CD14-positive monocyte (primary cell): ENCODE measurements at regions not wholly inside any gene's neighbourhood (a gene's known extent, or its start where the extent isn't known, plus 50 kb on each side); places are given as distances from the start of the nearest gene placed in this dataset.

Experiments used
- DNase-seq, 3 donors: peaks; one replicate each; pipeline ENCODE4 v3.0.0-alpha.2; 2011 to 2022
- H2AFZ ChIP-seq: 2 replicates; pipeline ENCODE4 v1.6.0; 2012; ENCODE audit warnings: mild to moderate bottlenecking, low read depth, low read length, inconsistent platforms; ENCODE audit not compliant: insufficient read depth, poor library complexity, severe bottlenecking
- H3K27ac ChIP-seq, 2 donors: 1 replicate in 1 of 2; 2 replicates in 1 of 2; pipeline ENCODE4 v1.5.1; 2012 to 2013; ENCODE audit warnings: low read length in 2 of 2, control low read depth in 1 of 2, inconsistent platforms in 1 of 2, low read depth in 1 of 2, mild to moderate bottlenecking in 1 of 2
- H3K27me3 ChIP-seq, 2 donors: one replicate each; pipeline versions ENCODE4 v1.6.0 to v1.6.1; 2011 to 2013; ENCODE audit warnings: low read length in 2 of 2; ENCODE audit not compliant: control insufficient read depth in 2 of 2, insufficient read depth in 2 of 2
- H3K36me3 ChIP-seq, 2 donors: replicated peaks in 1 of 2; 1 replicate in 1 of 2; 2 replicates in 1 of 2; pipeline versions ENCODE4 v1.5.1 to v1.6.1; 2012 to 2013; ENCODE audit warnings: low read length in 2 of 2, control low read depth in 1 of 2, inconsistent platforms in 1 of 2, mild to moderate bottlenecking in 1 of 2; ENCODE audit not compliant: insufficient read depth in 2 of 2, control insufficient read depth in 1 of 2
- H3K4me1 ChIP-seq, 2 donors: 1 replicate in 1 of 2; 2 replicates in 1 of 2; pipeline versions ENCODE4 v1.5.1 to v1.6.1; 2012 to 2013; ENCODE audit warnings: low read length in 2 of 2, control low read depth in 1 of 2, inconsistent platforms in 1 of 2, mild to moderate bottlenecking in 1 of 2, moderate library complexity in 1 of 2; ENCODE audit not compliant: insufficient read depth in 2 of 2, control insufficient read depth in 1 of 2
- H3K4me2 ChIP-seq: replicated peaks from 2 replicates; pipeline ENCODE3; 2012; ENCODE audit warnings: low read length, moderate library complexity, mild to moderate bottlenecking; ENCODE audit not compliant: poor library complexity, severe bottlenecking; ENCODE audit errors: extremely low read depth
- H3K4me3 ChIP-seq, 3 experiments: fragments of 200-600 bp in 1 of 3; sonication (generic) in 1 of 3; replicated peaks in 1 of 3; 1 replicate in 2 of 3; 2 replicates in 1 of 3; pipeline ENCODE4 v1.5.1; 2011 to 2013; ENCODE audit warnings: low read length in 3 of 3, mild to moderate bottlenecking in 3 of 3, control low read depth in 2 of 3, low read depth in 2 of 3, inconsistent platforms in 1 of 3, moderate library complexity in 1 of 3
- H3K79me2 ChIP-seq: 2 replicates; pipeline ENCODE4 v1.6.0; 2012; ENCODE audit warnings: mild to moderate bottlenecking, control low read depth, inconsistent platforms, low read length, moderate library complexity; ENCODE audit not compliant: insufficient read depth
- H3K9ac ChIP-seq: 2 replicates; pipeline ENCODE4 v1.6.0; 2017; ENCODE audit warnings: low read length, mild to moderate bottlenecking; ENCODE audit not compliant: insufficient read depth, poor library complexity, severe bottlenecking
- H3K9me3 ChIP-seq, 2 donors: replicated peaks in 1 of 2; 1 replicate in 1 of 2; 2 replicates in 1 of 2; pipeline versions ENCODE4 v1.5.1 to v1.6.1; 2012 to 2013; ENCODE audit warnings: low read length in 2 of 2, control low read depth in 1 of 2; ENCODE audit not compliant: control insufficient read depth in 1 of 2, insufficient read depth in 1 of 2
- H4K20me1 ChIP-seq: 2 replicates; pipeline ENCODE4 v1.6.0; 2012; ENCODE audit warnings: mild to moderate bottlenecking, low read length, control low read depth, moderate library complexity; ENCODE audit not compliant: insufficient read depth
- H3K27ac Mint-ChIP-seq, 7 donors: one replicate each; pipeline ENCODE4 v1.8.0; 2020; ENCODE audit warnings: mild to moderate bottlenecking in 7 of 7, mixed read lengths in 7 of 7, moderate library complexity in 6 of 7, inconsistent platforms in 2 of 7
- H3K27me3 Mint-ChIP-seq, 3 donors: one replicate each; pipeline ENCODE4 v1.8.0; 2021 to 2022; ENCODE audit warnings: low read depth in 3 of 3, mild to moderate bottlenecking in 3 of 3, mixed read lengths in 3 of 3, moderate library complexity in 3 of 3, inconsistent platforms in 1 of 3
- H3K36me3 Mint-ChIP-seq, 2 donors: one replicate each; pipeline ENCODE4 v1.8.0; 2020; ENCODE audit warnings: mixed read lengths in 2 of 2, inconsistent platforms in 1 of 2, mild to moderate bottlenecking in 1 of 2
- H3K4me1 Mint-ChIP-seq: one replicate; pipeline ENCODE4 v1.8.0; 2020; ENCODE audit warnings: mild to moderate bottlenecking, mixed read lengths
- H3K4me3 Mint-ChIP-seq, 2 donors: one replicate each; pipeline ENCODE4 v1.8.0; 2020; ENCODE audit warnings: mild to moderate bottlenecking in 2 of 2, mixed read lengths in 2 of 2, moderate library complexity in 1 of 2
- H3K9me3 Mint-ChIP-seq, 7 donors: one replicate each; pipeline ENCODE4 v1.8.0; 2020 to 2022; ENCODE audit warnings: mixed read lengths in 7 of 7, mild to moderate bottlenecking in 6 of 7, moderate library complexity in 6 of 7, inconsistent platforms in 2 of 7
- WGBS: methylation state at CpG from one replicate; pipeline ENCODE4 v1.1.5; 2013; ENCODE audit warnings: missing lambda C conversion rate; ENCODE audit not compliant: insufficient coverage; 5-methylcytosine and 5-hydroxymethylcytosine counted together
- intact Hi-C, 2 donors: fragments of 100-400 bp; cut with micrococcal nuclease; formaldehyde crosslinking; loops; one replicate each; pipeline versions ENCODE4 v1.15.0 to v1.15.1; 2023
- TF ChIP-seq, protein P1 (sequence below): fragments of 200-600 bp; IDR thresholded peaks from one replicate; pipeline ENCODE4 v1.8.0; 2022; ENCODE audit warnings: antibody characterized with exemption, mild to moderate bottlenecking

DNA sequence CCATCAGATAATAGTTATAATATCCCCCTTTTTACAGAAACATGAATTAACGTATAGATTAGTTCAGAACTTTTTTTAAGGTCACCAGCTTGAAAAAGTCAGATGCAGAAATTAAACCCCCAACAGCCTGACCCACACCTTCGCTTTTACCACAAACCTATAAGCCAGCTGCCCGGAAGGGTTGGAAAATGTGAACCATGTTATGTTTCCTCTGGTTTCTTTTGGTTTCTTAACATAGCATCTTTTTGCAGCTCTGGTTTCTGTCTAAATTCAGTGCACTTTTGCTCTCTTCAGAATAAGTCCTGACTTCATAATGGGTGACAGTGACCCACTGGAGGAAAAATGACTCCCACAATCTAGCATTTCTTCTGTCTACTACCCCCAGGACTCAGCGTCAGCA is 381.7 kb upstream of the DDX18 start:
- H3K27ac ChIP-seq: no peak overlapping the region
- peaks cover 0 to 5% (median 0%) of the 10 kb centered on the region in 7 donors for H3K9me3 Mint-ChIP-seq
- H3K36me3 ChIP-seq: no peaks in the 10 kb centered on the region
- WGBS: 69% methylated on average over 2 of the region's 4 CpGs
- H3K9me3 ChIP-seq: no peaks in the 10 kb centered on the region
- DNase-seq: no peak
- H3K27me3 ChIP-seq: no peaks in the 10 kb centered on the region
- H3K4me1 ChIP-seq: no peaks in the 10 kb centered on the region
- no peaks in the 10 kb centered on the region for H4K20me1 ChIP-seq
- H3K36me3 Mint-ChIP-seq: no peaks in the 10 kb centered on the region
- H3K79me2 ChIP-seq: no peaks in the 10 kb centered on the region
- no peak overlapping the region for H3K27ac Mint-ChIP-seq
- intact Hi-C loops: no loop called here
- TF ChIP-seq, protein P1, sequence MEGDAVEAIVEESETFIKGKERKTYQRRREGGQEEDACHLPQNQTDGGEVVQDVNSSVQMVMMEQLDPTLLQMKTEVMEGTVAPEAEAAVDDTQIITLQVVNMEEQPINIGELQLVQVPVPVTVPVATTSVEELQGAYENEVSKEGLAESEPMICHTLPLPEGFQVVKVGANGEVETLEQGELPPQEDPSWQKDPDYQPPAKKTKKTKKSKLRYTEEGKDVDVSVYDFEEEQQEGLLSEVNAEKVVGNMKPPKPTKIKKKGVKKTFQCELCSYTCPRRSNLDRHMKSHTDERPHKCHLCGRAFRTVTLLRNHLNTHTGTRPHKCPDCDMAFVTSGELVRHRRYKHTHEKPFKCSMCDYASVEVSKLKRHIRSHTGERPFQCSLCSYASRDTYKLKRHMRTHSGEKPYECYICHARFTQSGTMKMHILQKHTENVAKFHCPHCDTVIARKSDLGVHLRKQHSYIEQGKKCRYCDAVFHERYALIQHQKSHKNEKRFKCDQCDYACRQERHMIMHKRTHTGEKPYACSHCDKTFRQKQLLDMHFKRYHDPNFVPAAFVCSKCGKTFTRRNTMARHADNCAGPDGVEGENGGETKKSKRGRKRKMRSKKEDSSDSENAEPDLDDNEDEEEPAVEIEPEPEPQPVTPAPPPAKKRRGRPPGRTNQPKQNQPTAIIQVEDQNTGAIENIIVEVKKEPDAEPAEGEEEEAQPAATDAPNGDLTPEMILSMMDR: no peak
- H3K27me3 Mint-ChIP-seq: peaks cover 0 to 2% (median 0%) of the 10 kb centered on the region in 3 donors
- H2AFZ ChIP-seq: no peak overlapping the region
- no peak overlapping the region for H3K9ac ChIP-seq
- no peaks in the 10 kb centered on the region for H3K4me1 Mint-ChIP-seq
- no peak overlapping the region for H3K4me3 ChIP-seq
- H3K4me2 ChIP-seq: no peak overlapping the region
- no peak overlapping the region for H3K4me3 Mint-ChIP-seq

DNA sequence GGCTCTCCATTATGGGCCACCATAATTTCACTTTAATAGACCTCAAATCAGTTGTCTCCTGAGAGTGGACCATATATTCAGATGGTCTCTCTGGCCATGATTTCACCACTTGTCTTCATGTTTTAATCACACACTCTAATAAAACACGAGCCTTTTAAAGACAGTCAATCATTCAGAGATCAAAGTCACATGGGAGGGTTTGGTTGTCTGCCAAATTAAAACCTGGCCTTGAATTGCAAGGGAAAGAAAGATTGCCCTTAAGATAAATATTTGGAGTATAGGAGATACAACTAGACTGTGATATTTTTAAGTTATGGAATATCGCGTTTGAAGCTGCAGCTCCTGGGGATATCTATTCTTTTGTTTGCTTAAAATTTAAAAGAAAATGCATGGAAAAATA is 377.8 kb upstream of the DDX18 start:
- Histone ChIP-seq H3K4me1 (no peaks in the 10 kb centered on the region), H3K4me2 (no peak overlapping the region), H3K27ac (no peak overlapping the region), H4K20me1 (no peaks in the 10 kb centered on the region), H3K27me3 (no peaks in the 10 kb centered on the region), H2AFZ (no peak overlapping the region), H3K79me2 (no peaks in the 10 kb centered on the region), H3K4me3 (no peak overlapping the region), H3K9me3 (no peaks in the 10 kb centered on the region), H3K9ac (no peak overlapping the region), H3K36me3 (no peaks in the 10 kb centered on the region)
- TF ChIP-seq, protein P1: no peak
- DNase-seq: no peak
- intact Hi-C loops: no loop called here
- Mint-ChIP-seq H3K36me3 (no peaks in the 10 kb centered on the region), H3K4me3 (no peak overlapping the region), H3K4me1 (no peaks in the 10 kb centered on the region), H3K27ac (no peak overlapping the region), H3K27me3 (peaks cover 0 to 2% (median 0%) of the 10 kb centered on the region in 3 donors), H3K9me3 (peaks cover 0 to 10% (median 0%) of the 10 kb centered on the region in 7 donors)
- no CpG with 5 or more reads among the region's 3 CpGs for WGBS
